ENCODE measurements at regions not wholly inside any gene's neighbourhood (a gene's known extent, or its start where the extent isn't known, plus 50 kb on each side); places are given as distances from the start of the nearest gene placed in this dataset.
"Not testable (repeated sequence)": the region's sequence is repeated elsewhere in the genome, so short reads cannot be mapped to it uniquely, and the experiment has no call there.

DNA sequence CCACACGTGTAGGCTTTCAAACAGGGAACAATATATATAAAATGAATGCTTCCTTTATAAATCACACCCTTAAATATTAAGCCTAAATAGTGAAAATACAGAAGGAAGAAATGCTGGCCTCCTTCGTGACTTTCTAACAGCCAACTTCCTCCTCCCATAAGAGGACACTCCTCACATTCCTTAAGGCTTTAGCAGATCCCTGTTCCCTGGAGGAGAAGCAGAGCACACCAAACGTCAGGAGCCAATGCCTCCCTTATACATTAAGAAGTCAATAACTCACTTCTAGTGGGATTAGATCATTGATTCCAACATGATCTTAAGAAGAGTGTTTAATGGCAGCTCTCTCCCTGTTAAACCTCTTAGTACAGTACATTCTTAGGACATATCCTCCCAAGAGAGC is 108.4 kb upstream of the FAM241A start:
- no peak for DNase-seq (ENCODE audit: low read depth, low spot score)
- TF ChIP-seq FOXP2 (optimal IDR thresholded peaks at IDR 0.05; ENCODE audit: control extremely low read depth, extremely low read length, insufficient read depth) (no peak), EZH2 (IDR thresholded peaks at IDR 0.05) (no peak), POLR2AphosphoS5 (IDR thresholded peaks at IDR 0.05; ENCODE audit: borderline replicate concordance, low read depth, low read length) (no peak)
- Histone ChIP-seq H3K36me3 (ENCODE audit: insufficient read depth, low read length) (no peaks in the 10 kb centered on the region), H3K27ac (no peak overlapping the region), H3K9me3 (ENCODE audit: low read depth, low read length) (no peaks in the 10 kb centered on the region), H3K4me3 (no peak overlapping the region), H3K9ac (ENCODE audit: insufficient read length) (no peak overlapping the region)

- TF ChIP-seq POLR2AphosphoS5 (IDR thresholded peaks at IDR 0.05; ENCODE audit: borderline replicate concordance, low read depth, low read length) (no peak), EZH2 (IDR thresholded peaks at IDR 0.05) (no peak), FOXP2 (optimal IDR thresholded peaks at IDR 0.05; ENCODE audit: control extremely low read depth, extremely low read length, insufficient read depth) (no peak)
- Histone ChIP-seq H3K9me3 (ENCODE audit: low read depth, low read length) (no peaks in the 10 kb centered on the region), H3K36me3 (ENCODE audit: insufficient read depth, low read length) (no peaks in the 10 kb centered on the region), H3K27ac (no peak overlapping the region), H3K4me3 (no peak overlapping the region), H3K9ac (ENCODE audit: insufficient read length) (no peak overlapping the region)
- DNase-seq (ENCODE audit: low read depth, low spot score) = no peak
Measured at GRCh38 chr4:112038861-112039260, 106.4 kb upstream of the FAM241A start.

- not testable (repeated sequence) for H3K4me3 ChIP-seq; H3K27ac ChIP-seq; H3K9me3 ChIP-seq (ENCODE audit: low read depth, low read length); DNase-seq (ENCODE audit: low read depth, low spot score); H3K9ac ChIP-seq (ENCODE audit: insufficient read length); H3K36me3 ChIP-seq (ENCODE audit: insufficient read depth, low read length)
Measured at GRCh38 chr4:112049119-112049518, 96.1 kb upstream of the FAM241A start.

GRCh38 chr4:112053825-112054350 is 91.4 kb upstream of the FAM241A start:
- no peaks in the 10 kb centered on the region for H3K36me3 ChIP-seq (ENCODE audit: insufficient read depth, low read length)
- no peaks in the 10 kb centered on the region for H3K9me3 ChIP-seq (ENCODE audit: low read depth, low read length)
- H3K4me3 ChIP-seq = no peak overlapping the region
- TF ChIP-seq EZH2 (IDR thresholded peaks at IDR 0.05) (no peak), POLR2AphosphoS5 (IDR thresholded peaks at IDR 0.05; ENCODE audit: borderline replicate concordance, low read depth, low read length) (no peak), FOXP2 (optimal IDR thresholded peaks at IDR 0.05; ENCODE audit: control extremely low read depth, extremely low read length, insufficient read depth) (no peak)
- peak overlapping the region; percentile 60; the same call in 1 of the 2 replicates for H3K27ac ChIP-seq
- no peak overlapping the region for H3K9ac ChIP-seq (ENCODE audit: insufficient read length)
- DNase-seq (ENCODE audit: low read depth, low spot score) = no peak

GRCh38 chr4:112055100-112055499 is 90.2 kb upstream of the FAM241A start:
- Histone ChIP-seq H3K4me3 (no peak overlapping the region), H3K9ac (ENCODE audit: insufficient read length) (no peak overlapping the region), H3K9me3 (ENCODE audit: low read depth, low read length) (no peaks in the 10 kb centered on the region), H3K36me3 (ENCODE audit: insufficient read depth, low read length) (no peaks in the 10 kb centered on the region), H3K27ac (no peak overlapping the region)
- TF ChIP-seq FOXP2 (optimal IDR thresholded peaks at IDR 0.05; ENCODE audit: control extremely low read depth, extremely low read length, insufficient read depth) (no peak), POLR2AphosphoS5 (IDR thresholded peaks at IDR 0.05; ENCODE audit: borderline replicate concordance, low read depth, low read length) (no peak)
- no peak for DNase-seq (ENCODE audit: low read depth, low spot score)

DNA sequence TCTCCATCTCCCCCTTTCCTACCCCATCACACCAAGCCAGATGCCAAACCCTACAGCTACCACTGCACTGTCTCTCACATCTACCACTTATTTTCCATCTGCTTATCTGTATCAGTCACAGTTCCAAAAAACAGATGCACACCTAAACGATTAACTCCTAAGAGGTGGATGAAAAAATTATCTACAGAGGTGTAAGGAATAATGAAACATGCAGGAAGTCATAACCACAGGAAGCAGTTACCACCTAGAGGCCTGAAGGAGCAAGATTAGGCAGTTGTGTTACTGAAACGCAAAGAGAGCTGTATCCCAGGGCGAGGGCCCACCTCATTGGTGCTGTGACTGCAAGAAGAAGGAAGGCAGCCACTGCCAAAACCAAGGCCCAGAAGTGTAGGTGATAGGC is 87.8 kb upstream of the FAM241A start:
- no peaks in the 10 kb centered on the region for H3K9me3 ChIP-seq (ENCODE audit: low read depth, low read length)
- DNase-seq (ENCODE audit: low read depth, low spot score) = no peak
- no peak overlapping the region for H3K27ac ChIP-seq
- H3K4me3 ChIP-seq = no peak overlapping the region
- H3K9ac ChIP-seq (ENCODE audit: insufficient read length) = no peak overlapping the region
- H3K36me3 ChIP-seq (ENCODE audit: insufficient read depth, low read length) = no peaks in the 10 kb centered on the region
- TF ChIP-seq EZH2 (IDR thresholded peaks at IDR 0.05) (no peak), FOXP2 (optimal IDR thresholded peaks at IDR 0.05; ENCODE audit: control extremely low read depth, extremely low read length, insufficient read depth) (no peak), POLR2AphosphoS5 (IDR thresholded peaks at IDR 0.05; ENCODE audit: borderline replicate concordance, low read depth, low read length) (no peak)

DNA sequence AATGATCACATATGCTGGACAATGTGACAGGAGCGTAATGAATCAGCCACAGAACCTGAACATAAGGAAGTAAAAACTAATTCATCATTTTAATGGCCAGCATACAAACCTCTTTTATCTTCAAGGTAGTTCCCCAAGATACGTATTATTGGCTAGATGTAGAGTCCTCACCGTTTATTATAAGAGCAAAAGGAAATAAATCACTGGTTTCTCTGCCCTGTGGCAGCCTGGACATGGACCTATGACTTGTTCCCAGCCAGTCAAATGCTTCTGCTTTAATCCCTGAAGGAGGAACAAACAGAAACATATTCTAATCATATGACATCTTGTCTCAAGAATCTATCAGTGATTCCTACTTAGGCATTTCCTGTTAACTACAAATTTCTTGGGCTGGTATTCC is 86.8 kb upstream of the FAM241A start:
- no peak for TF ChIP-seq EZH2 (IDR thresholded peaks at IDR 0.05)
- TF ChIP-seq POLR2AphosphoS5 (IDR thresholded peaks at IDR 0.05; ENCODE audit: borderline replicate concordance, low read depth, low read length) = no peak
- TF ChIP-seq FOXP2 (optimal IDR thresholded peaks at IDR 0.05; ENCODE audit: control extremely low read depth, extremely low read length, insufficient read depth) = no peak
- H3K27ac ChIP-seq = no peak overlapping the region
- no peaks in the 10 kb centered on the region for H3K36me3 ChIP-seq (ENCODE audit: insufficient read depth, low read length)
- no peaks in the 10 kb centered on the region for H3K9me3 ChIP-seq (ENCODE audit: low read depth, low read length)
- no peak overlapping the region for H3K9ac ChIP-seq (ENCODE audit: insufficient read length)
- H3K4me3 ChIP-seq = no peak overlapping the region
- no peak for DNase-seq (ENCODE audit: low read depth, low spot score)

DNA sequence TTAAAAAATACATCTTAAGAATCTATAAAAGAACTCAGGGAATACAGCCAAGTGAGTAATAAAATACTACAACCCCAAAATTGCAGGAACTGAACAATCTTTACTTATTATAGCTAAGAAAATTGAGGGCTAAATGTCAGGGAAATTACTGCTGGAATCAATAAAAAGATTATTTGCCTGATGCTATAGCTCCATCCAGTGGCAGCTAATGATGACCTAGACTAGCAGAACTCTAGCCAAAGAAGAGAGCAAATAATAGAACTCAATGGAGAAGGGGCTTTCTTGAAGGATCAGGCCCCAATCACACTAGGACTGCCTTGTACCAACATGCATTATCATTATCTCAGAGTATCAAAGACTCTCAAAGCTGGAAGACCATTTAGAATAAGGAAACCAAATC is 85.0 kb upstream of the FAM241A start:
- Histone ChIP-seq H3K9ac (ENCODE audit: insufficient read length) (no peak overlapping the region), H3K36me3 (ENCODE audit: insufficient read depth, low read length) (no peaks in the 10 kb centered on the region), H3K4me3 (no peak overlapping the region), H3K27ac (no peak overlapping the region), H3K9me3 (ENCODE audit: low read depth, low read length) (no peaks in the 10 kb centered on the region)
- DNase-seq (ENCODE audit: low read depth, low spot score) = no peak
- no peak for TF ChIP-seq EZH2 (IDR thresholded peaks at IDR 0.05)
- no peak for TF ChIP-seq POLR2AphosphoS5 (IDR thresholded peaks at IDR 0.05; ENCODE audit: borderline replicate concordance, low read depth, low read length)
- TF ChIP-seq FOXP2 (optimal IDR thresholded peaks at IDR 0.05; ENCODE audit: control extremely low read depth, extremely low read length, insufficient read depth) = no peak

GRCh38 chr4:112061207-112061817 is 83.9 kb upstream of the FAM241A start:
- Histone ChIP-seq H3K9me3 (ENCODE audit: low read depth, low read length) (no peaks in the 10 kb centered on the region), H3K27ac (no peak overlapping the region), H3K9ac (ENCODE audit: insufficient read length) (no peak overlapping the region), H3K4me3 (no peak overlapping the region), H3K36me3 (ENCODE audit: insufficient read depth, low read length) (no peaks in the 10 kb centered on the region)
- TF ChIP-seq FOXP2 (optimal IDR thresholded peaks at IDR 0.05; ENCODE audit: control extremely low read depth, extremely low read length, insufficient read depth) (no peak), POLR2AphosphoS5 (IDR thresholded peaks at IDR 0.05; ENCODE audit: borderline replicate concordance, low read depth, low read length) (no peak), EZH2 (IDR thresholded peaks at IDR 0.05) (no peak)
- DNase-seq (ENCODE audit: low read depth, low spot score) = no peak

Data from SK-N-MC (cell line).